BJ (cell line): ENCODE measurements at regions not wholly inside any gene's neighbourhood (a gene's known extent, or its start where the extent isn't known, plus 50 kb on each side); places are given as distances from the start of the nearest gene placed in this dataset.

Source experiments
- CTCF ChIA-PET: fragments of 350-600 bp; formaldehyde crosslinking; extraction: SDS; loops from one replicate; lab custom pipeline; 2021; ENCODE audit warnings: antibody characterized with exemption, inconsistent platforms; lab: Yijun Ruan, JAX
- POLR2A ChIA-PET: fragments of 300-600 bp; sonication (Branson Sonifier 250); formaldehyde crosslinking; extraction: SDS; loops from one replicate; lab custom pipeline; 2021; ENCODE audit warnings: antibody characterized with exemption; lab: Charles Lee
- DNase-seq: peaks from one replicate; pipeline ENCODE4 v3.0.0-alpha.2; 2011; ENCODE audit warnings: low read depth
- H3K27me3 ChIP-seq: 2 replicates; pipeline ENCODE4 v1.6.0; 2011; ENCODE audit warnings: low read length; ENCODE audit not compliant: control insufficient read depth, insufficient read depth
- H3K36me3 ChIP-seq: 2 replicates; pipeline ENCODE4 v1.5.1; 2011; ENCODE audit warnings: low read length; ENCODE audit not compliant: control insufficient read depth, insufficient read depth
- H3K4me3 ChIP-seq: 2 replicates; pipeline ENCODE4 v1.5.1; 2011; ENCODE audit warnings: low read depth, mild to moderate bottlenecking, control low read depth, low read length
- TF ChIP-seq, protein P1 (sequence below): IDR thresholded peaks from 2 replicates; pipeline ENCODE4 v1.5.1; 2011; ENCODE audit warnings: low read depth, mild to moderate bottlenecking, control low read depth, inconsistent platforms, low read length, moderate library complexity; ENCODE audit not compliant: insufficient read depth

DNA sequence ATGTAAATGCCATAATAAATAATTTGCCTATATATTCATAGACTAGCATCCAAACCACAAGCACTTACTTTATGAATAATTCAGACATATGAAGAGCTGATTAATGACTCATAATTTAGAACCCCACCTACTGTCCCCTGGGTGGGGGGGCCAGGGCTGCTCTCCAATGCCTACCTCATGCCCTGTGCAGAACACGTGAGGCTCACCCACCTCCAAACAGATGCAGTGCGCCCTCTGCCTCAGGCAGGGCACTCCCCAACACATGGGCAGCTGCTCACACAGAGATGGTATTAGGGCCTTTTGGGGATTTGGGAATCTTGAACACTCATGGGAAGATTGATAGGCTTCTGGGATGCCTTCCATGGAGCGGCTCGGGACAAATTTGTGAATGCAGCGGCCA lies 75.1 kb upstream of the INSIG1 start:
- no peak for DNase-seq
- H3K27me3 ChIP-seq = peaks cover 1% of the 10 kb centered on the region; the same call in 1 of the 2 replicates
- POLR2A ChIA-PET = no interaction called here
- no peaks in the 10 kb centered on the region for H3K36me3 ChIP-seq
- TF ChIP-seq, protein P1, sequence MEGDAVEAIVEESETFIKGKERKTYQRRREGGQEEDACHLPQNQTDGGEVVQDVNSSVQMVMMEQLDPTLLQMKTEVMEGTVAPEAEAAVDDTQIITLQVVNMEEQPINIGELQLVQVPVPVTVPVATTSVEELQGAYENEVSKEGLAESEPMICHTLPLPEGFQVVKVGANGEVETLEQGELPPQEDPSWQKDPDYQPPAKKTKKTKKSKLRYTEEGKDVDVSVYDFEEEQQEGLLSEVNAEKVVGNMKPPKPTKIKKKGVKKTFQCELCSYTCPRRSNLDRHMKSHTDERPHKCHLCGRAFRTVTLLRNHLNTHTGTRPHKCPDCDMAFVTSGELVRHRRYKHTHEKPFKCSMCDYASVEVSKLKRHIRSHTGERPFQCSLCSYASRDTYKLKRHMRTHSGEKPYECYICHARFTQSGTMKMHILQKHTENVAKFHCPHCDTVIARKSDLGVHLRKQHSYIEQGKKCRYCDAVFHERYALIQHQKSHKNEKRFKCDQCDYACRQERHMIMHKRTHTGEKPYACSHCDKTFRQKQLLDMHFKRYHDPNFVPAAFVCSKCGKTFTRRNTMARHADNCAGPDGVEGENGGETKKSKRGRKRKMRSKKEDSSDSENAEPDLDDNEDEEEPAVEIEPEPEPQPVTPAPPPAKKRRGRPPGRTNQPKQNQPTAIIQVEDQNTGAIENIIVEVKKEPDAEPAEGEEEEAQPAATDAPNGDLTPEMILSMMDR = no peak
- CTCF ChIA-PET = no interaction called here
- no peak overlapping the region for H3K4me3 ChIP-seq

DNA sequence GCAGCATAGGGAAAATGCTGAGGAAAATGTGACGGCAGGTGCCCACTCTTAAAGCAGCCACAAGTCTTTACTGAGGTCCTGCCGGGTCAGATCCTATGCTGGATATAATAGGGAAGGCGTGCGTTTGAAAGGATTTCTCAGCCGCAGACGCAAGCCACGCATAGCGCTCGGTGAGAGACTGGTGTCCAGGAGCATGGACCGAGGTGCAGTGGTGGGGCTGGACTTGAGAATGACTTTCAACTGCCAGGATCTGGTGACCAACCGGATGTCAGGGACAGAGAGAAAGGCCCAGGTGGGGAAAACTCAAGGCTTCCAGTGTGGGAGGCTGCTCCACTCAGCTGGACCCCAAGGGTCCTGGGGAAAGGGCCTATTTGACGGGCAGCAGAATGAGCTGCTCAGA lies 74.7 kb upstream of the INSIG1 start:
- DNase-seq = no peak
- Histone ChIP-seq H3K27me3 (peaks cover 1% of the 10 kb centered on the region; the same call in 1 of the 2 replicates), H3K4me3 (no peak overlapping the region), H3K36me3 (no peaks in the 10 kb centered on the region)
- CTCF ChIA-PET = no interaction called here
- TF ChIP-seq, protein P1 = no peak
- POLR2A ChIA-PET = no interaction called here

DNA sequence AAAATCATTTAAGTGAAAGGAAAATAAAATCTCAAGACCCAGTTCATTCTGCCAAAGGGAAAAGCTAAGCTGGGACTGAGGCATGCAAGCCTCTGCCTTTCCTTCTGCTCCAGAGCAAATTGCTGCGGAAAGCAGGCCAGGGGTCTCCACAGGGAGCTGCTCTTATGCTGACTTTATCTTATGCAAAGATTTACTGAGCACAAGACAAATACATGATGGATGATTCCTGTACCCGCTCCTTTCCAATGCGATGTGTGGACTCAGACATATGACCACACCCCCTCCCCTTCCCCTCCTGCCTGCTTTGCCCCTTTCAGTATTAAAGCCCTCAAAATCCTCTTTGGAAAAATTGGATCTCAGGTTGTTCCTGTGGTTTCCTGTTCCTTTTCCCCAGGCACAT lies 74.2 kb upstream of the INSIG1 start:
- Histone ChIP-seq H3K27me3 (peaks cover under 1% of the 10 kb centered on the region; the same call in 1 of the 2 replicates), H3K4me3 (no peak overlapping the region), H3K36me3 (no peaks in the 10 kb centered on the region)
- TF ChIP-seq, protein P1 = no peak
- ChIA-PET CTCF (no interaction called here), POLR2A (no interaction called here)
- no peak for DNase-seq

DNA sequence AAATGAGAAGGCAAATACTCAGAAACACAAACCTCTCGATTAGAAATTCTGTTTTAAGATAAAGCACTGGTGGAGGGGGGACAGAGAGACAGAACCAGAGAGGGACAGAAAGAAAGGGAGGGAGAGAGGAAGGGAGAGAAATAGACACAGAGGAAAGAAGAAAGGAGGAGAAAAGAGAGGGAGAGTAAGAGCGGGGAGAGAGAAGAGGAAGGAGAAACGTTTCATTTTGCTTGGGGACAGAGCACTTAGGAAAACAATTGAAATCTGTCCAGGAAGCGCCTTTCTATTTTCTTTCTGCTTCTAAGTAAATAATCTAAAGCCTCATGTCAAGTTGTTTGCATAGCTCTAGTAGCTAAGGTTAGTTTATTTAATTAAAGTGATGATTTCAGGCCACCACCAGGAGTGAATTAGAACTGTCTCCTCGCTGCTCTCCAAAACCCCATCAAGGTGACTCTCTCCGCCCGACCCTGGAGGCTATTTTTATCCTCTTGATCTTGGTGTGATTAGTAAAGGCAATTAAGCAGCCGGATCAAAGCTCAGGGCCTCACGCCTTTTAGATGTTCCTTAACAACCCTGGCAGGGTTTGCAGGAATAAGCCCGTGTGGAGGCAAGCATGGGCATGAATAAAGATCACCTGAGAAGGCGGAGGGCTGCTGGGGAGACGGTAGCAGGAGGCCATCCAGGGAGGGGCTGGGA lies 73.4 kb upstream of the INSIG1 start:
- TF ChIP-seq, protein P1 = no peak
- no peaks in the 10 kb centered on the region for H3K27me3 ChIP-seq
- H3K36me3 ChIP-seq = no peaks in the 10 kb centered on the region
- CTCF ChIA-PET = no interaction called here
- POLR2A ChIA-PET = no interaction called here
- H3K4me3 ChIP-seq = no peak overlapping the region
- DNase-seq = no peak

DNA sequence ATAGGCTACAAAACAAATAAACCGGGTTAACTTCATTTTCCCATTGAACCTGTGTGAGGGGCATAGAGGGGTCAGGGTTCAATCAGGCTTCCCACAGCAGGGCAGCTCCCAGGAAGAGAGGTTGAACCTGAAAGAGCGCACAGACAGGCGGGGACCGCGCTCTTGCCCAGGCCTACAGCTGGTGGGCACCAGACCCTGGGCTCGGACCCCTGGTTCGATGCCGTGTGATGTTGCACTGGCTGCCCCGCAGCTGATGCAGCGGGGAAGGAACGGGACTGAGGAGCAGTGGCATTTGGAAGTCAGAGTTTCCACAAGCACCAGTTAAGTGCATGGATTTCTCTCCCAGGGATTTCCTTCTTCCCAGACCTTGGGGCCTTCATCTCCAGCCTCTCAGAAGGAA lies 72.6 kb upstream of the INSIG1 start:
- TF ChIP-seq, protein P1 = no peak
- H3K27me3 ChIP-seq = no peaks in the 10 kb centered on the region
- CTCF ChIA-PET = no interaction called here
- no peaks in the 10 kb centered on the region for H3K36me3 ChIP-seq
- H3K4me3 ChIP-seq = no peak overlapping the region
- POLR2A ChIA-PET = no interaction called here
- no peak for DNase-seq
